ENCODE measurements at regions not wholly inside any gene's neighbourhood (a gene's known extent, or its start where the extent isn't known, plus 50 kb on each side); places are given as distances from the start of the nearest gene placed in this dataset.
"Not testable (repeated sequence)": the region's sequence is repeated elsewhere in the genome, so short reads cannot be mapped to it uniquely, and the experiment has no call there.

- Histone ChIP-seq H3K9me3 (no peaks in the 10 kb centered on the region), H3K4me1 (no peaks in the 10 kb centered on the region), H3K27me3 (no peaks in the 10 kb centered on the region), H3K4me3 (no peak overlapping the region), H3K36me3 (no peaks in the 10 kb centered on the region), H3K27ac (no peak overlapping the region)
- intact Hi-C loops (cut with DNase I; ENCODE audit: low total_unique reads) (loop anchor here (10.0 kb wide), 1 partner anchor 120 kb away; no protein-coding TSS in a partner anchor), in situ Hi-C loops (cut with MboI; ENCODE audit: low sequenced_read_pairs in 4 of 4) (no loop called here)
- DNase-seq, result no peak
- no peak for ATAC-seq
- TF ChIP-seq POLR2A (IDR thresholded peaks at IDR 0.05), result no peak
- TF ChIP-seq, protein P1, sequence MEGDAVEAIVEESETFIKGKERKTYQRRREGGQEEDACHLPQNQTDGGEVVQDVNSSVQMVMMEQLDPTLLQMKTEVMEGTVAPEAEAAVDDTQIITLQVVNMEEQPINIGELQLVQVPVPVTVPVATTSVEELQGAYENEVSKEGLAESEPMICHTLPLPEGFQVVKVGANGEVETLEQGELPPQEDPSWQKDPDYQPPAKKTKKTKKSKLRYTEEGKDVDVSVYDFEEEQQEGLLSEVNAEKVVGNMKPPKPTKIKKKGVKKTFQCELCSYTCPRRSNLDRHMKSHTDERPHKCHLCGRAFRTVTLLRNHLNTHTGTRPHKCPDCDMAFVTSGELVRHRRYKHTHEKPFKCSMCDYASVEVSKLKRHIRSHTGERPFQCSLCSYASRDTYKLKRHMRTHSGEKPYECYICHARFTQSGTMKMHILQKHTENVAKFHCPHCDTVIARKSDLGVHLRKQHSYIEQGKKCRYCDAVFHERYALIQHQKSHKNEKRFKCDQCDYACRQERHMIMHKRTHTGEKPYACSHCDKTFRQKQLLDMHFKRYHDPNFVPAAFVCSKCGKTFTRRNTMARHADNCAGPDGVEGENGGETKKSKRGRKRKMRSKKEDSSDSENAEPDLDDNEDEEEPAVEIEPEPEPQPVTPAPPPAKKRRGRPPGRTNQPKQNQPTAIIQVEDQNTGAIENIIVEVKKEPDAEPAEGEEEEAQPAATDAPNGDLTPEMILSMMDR (IDR thresholded peaks at IDR 0.05 in 4 of 5, conservative IDR thresholded peaks at IDR 0.05 in 1 of 5), result no peak
These were observed 165.9 kb downstream of the HLX start for GRCh38 chr1:221045151-221045550.

DNA sequence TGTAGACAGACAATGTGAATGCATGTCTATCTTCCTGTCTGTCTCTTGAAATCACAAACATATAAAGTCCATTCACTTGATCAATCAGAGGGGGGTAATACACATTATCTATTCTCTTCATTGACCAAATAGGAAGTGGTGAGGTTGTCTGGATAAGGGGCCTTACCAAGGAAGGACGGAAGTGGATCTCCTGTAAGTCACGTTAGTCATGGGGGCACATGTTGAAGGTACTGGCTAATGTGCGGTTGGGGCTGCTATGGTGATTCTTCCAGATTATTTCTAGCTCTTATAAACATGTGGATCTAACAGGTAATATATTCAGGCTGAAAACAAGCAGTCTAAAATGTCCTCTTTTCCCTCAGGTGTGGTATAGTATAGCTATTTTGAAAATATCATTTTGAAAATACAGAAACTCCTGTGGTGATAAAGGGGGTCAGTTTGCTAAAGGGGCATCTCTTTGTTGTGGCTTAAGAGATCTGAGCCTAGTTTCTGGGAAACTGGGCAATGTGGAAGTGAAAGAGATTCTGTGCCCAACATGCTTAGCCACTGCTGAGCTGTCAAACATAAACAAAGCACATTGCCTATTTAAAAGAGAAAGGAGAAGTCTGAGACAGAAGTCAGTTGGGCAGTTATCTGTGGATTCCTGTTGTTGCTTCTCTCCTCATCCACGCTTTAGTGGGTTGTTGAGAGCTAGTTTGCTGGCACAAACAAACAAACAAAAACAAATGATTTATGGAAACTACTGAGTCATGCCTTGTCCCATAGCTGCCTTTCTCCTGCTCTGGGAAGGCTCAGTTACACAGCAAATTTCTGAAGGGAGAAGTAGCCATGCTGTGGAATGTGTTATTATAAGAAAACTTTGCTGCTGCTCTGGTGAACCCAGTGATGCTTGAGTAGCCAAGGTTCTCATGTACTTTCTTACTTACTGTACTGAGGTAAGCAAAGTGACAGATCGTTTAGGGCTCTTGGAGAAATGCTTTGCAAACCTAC, 166.9 kb downstream of the HLX start:
- ATAC-seq (no peak), DNase-seq (no peak)
- no peaks in the 10 kb centered on the region for H3K9me3 ChIP-seq
- H3K27ac ChIP-seq, result no peak overlapping the region
- in situ Hi-C loops (cut with MboI; ENCODE audit: low sequenced_read_pairs in 4 of 4) (no loop called here), intact Hi-C loops (cut with DNase I; ENCODE audit: low total_unique reads) (loop anchor here (10.0 kb wide), 1 partner anchor 121 kb away; no protein-coding TSS in a partner anchor)
- H3K36me3 ChIP-seq, result no peaks in the 10 kb centered on the region
- no peaks in the 10 kb centered on the region for H3K27me3 ChIP-seq
- no peaks in the 10 kb centered on the region for H3K4me1 ChIP-seq
- TF ChIP-seq, protein P1 (IDR thresholded peaks at IDR 0.05 in 4 of 5, conservative IDR thresholded peaks at IDR 0.05 in 1 of 5), result no peak
- no peak for TF ChIP-seq POLR2A (IDR thresholded peaks at IDR 0.05)
- H3K4me3 ChIP-seq, result no peak overlapping the region

DNA sequence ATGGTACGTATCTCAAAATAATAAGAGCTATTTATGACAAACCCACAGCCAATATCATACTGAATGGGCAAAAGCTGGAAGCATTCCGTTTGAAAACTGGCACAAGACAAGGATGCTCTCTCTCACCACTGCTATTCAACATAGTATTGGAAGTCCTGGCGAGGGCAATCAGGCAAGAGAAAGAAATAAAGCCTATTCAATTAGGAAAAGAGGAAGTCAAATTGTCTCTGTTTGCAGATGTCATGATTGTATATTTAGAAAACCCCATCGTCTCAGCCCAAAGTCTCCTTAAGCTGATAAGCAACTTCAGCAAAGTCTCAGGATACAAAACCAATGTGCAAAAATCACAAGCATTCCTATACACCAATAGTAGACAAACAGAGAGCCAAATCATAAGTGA, 172.1 kb downstream of the HLX start:
- ATAC-seq; in situ Hi-C loops (cut with MboI; ENCODE audit: low sequenced_read_pairs in 4 of 4): not testable (repeated sequence)

DNA sequence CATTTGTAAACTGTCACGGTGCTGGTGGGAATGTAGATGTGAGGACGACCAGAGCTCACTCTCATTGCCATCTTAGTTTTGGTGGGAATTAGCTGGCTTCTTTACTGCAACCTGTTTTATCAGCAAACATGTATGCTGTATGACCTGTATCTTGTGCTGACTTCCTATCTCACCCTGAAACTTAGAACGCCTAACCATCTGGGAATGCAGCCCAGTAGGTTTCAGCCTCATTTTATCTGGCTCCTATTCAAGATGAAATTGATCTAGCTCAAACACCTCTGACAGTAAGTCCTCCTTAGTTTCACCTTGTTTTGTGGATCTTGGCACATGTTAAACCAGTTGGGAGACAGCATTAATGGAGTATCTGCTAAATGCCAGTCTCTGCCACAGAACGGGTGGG, 174.6 kb downstream of the HLX start:
- no peak overlapping the region for H3K27ac ChIP-seq
- TF ChIP-seq, protein P1 (IDR thresholded peaks at IDR 0.05 in 4 of 5, conservative IDR thresholded peaks at IDR 0.05 in 1 of 5), result no peak
- TF ChIP-seq POLR2A (IDR thresholded peaks at IDR 0.05), result no peak
- intact Hi-C loops (cut with DNase I; ENCODE audit: low total_unique reads) (no loop called here), in situ Hi-C loops (cut with MboI; ENCODE audit: low sequenced_read_pairs in 4 of 4) (no loop called here)
- H3K36me3 ChIP-seq, result no peaks in the 10 kb centered on the region
- H3K27me3 ChIP-seq, result no peaks in the 10 kb centered on the region
- DNase-seq (no peak), ATAC-seq (no peak)
- no peak overlapping the region for H3K4me3 ChIP-seq
- H3K4me1 ChIP-seq, result no peaks in the 10 kb centered on the region
- H3K9me3 ChIP-seq, result no peaks in the 10 kb centered on the region

More for the DNA sequence above, 172.1 kb downstream of the HLX start:
- H3K27me3 ChIP-seq; DNase-seq; H3K4me3 ChIP-seq; H3K9me3 ChIP-seq; intact Hi-C loops (cut with DNase I; ENCODE audit: low total_unique reads); H3K4me1 ChIP-seq; H3K36me3 ChIP-seq; H3K27ac ChIP-seq: not testable (repeated sequence)

- H3K4me3 ChIP-seq, result no peak overlapping the region
- TF ChIP-seq POLR2A (IDR thresholded peaks at IDR 0.05), result no peak
- TF ChIP-seq, protein P1 (IDR thresholded peaks at IDR 0.05 in 4 of 5, conservative IDR thresholded peaks at IDR 0.05 in 1 of 5), result no peak
- in situ Hi-C loops (cut with MboI; ENCODE audit: low sequenced_read_pairs in 4 of 4) (no loop called here), intact Hi-C loops (cut with DNase I; ENCODE audit: low total_unique reads) (no loop called here)
- H3K27me3 ChIP-seq, result no peaks in the 10 kb centered on the region
- H3K27ac ChIP-seq, result no peak overlapping the region
- DNase-seq (no peak), ATAC-seq (no peak)
- H3K36me3 ChIP-seq, result no peaks in the 10 kb centered on the region
- no peaks in the 10 kb centered on the region for H3K9me3 ChIP-seq
- H3K4me1 ChIP-seq, result no peaks in the 10 kb centered on the region
These were observed 180.3 kb downstream of the HLX start for GRCh38 chr1:221059506-221059905.
